ENCODE measurements at regions not wholly inside any gene's neighbourhood (a gene's known extent, or its start where the extent isn't known, plus 50 kb on each side); places are given as distances from the start of the nearest gene placed in this dataset.

DNA sequence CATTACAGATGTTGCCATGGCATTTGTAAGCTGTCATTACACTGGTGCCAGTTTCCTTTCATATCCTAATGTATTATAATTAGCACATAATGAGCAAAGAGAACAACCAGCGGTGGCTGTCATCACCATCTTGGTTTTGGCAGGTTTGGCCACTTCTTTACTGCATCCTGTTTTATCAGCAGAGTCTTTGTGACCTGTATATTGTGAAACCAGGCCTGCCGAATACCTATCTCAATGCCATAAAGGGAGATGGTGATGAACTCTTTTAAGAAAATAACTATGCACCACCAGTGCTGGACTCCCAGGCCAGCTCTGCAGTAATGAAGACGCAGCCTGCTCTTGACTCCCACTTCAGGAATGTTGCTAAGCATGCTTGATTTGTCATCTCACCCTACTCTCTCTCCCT is 458.1 kb upstream of the NR2F2 start:
- no peaks in the 10 kb centered on the region for H3K79me2 ChIP-seq (ENCODE audit: control insufficient read depth, insufficient read depth, low read length)
- H3K9me1 ChIP-seq (ENCODE audit: control insufficient read depth, extremely low read depth, insufficient read depth, low read length) = no peaks in the 10 kb centered on the region
- TF ChIP-seq EZH2 (IDR thresholded peaks at IDR 0.05; ENCODE audit: low read length) = no peak
- no peak for TF ChIP-seq CTCF (optimal IDR thresholded peaks at IDR 0.05 in 1 of 3, IDR thresholded peaks at IDR 0.05 in 1 of 3, conservative IDR thresholded peaks at IDR 0.05 in 1 of 3; ENCODE audit: extremely low read depth in 1 of 3, insufficient read depth in 2 of 3, low read length in 3 of 3)
- no peak overlapping the region for H3K9ac ChIP-seq (ENCODE audit: control insufficient read depth, extremely low read depth, insufficient read depth, low read length)
- dilution Hi-C loops (cut with MboI; ENCODE audit: extremely low pct_ligation_motif_present, low sequenced_read_pairs) = no loop called here
- no peak overlapping the region for H3K4me2 ChIP-seq (ENCODE audit: control insufficient read depth, extremely low read depth, insufficient read depth, low read depth, low read length)
- H3K36me3 ChIP-seq (ENCODE audit: control insufficient read depth in 2 of 2, extremely low read depth in 1 of 2, insufficient read depth in 2 of 2, low read length in 2 of 2) = no peaks in the 10 kb centered on the region
- H3K9me3 ChIP-seq (ENCODE audit: control insufficient read depth, low read depth, low read length) = no peaks in the 10 kb centered on the region
- no peak overlapping the region for H3K4me3 ChIP-seq (ENCODE audit: control insufficient read depth in 2 of 3, extremely low read depth in 1 of 3, insufficient read depth in 2 of 3, low read depth in 1 of 3, low read length in 3 of 3)
- H3K27me3 ChIP-seq (ENCODE audit: control insufficient read depth, extremely low read depth, insufficient read depth, low read length) = no peaks in the 10 kb centered on the region
- H3K27ac ChIP-seq (ENCODE audit: control insufficient read depth, insufficient read depth, low read length) = no peak overlapping the region
- H2AFZ ChIP-seq (ENCODE audit: control insufficient read depth, low read length) = no peak overlapping the region
- peak; percentile 71 for FAIRE-seq
- no peak for DNase-seq (ENCODE audit: low read depth, low spot score)
- no peaks in the 10 kb centered on the region for H4K20me1 ChIP-seq (ENCODE audit: control insufficient read depth, extremely low read depth, insufficient read depth, low read length)
- no peaks in the 10 kb centered on the region for H3K4me1 ChIP-seq (ENCODE audit: control insufficient read depth, extremely low read depth, insufficient read depth, low read length)

GRCh38 chr15:95874637-95875036 is 455.9 kb upstream of the NR2F2 start:
- Histone ChIP-seq H3K9ac (ENCODE audit: control insufficient read depth, extremely low read depth, insufficient read depth, low read length) (no peak overlapping the region), H2AFZ (ENCODE audit: control insufficient read depth, low read length) (no peak overlapping the region), H3K4me2 (ENCODE audit: control insufficient read depth, extremely low read depth, insufficient read depth, low read depth, low read length) (no peak overlapping the region)

More at GRCh38 chr15:95874637-95875036, 455.9 kb upstream of the NR2F2 start:
- no peaks in the 10 kb centered on the region for H4K20me1 ChIP-seq (ENCODE audit: control insufficient read depth, extremely low read depth, insufficient read depth, low read length)
- DNase-seq (ENCODE audit: low read depth, low spot score) (no peak), FAIRE-seq (no peak)
- H3K27ac ChIP-seq (ENCODE audit: control insufficient read depth, insufficient read depth, low read length) = no peak overlapping the region
- H3K9me3 ChIP-seq (ENCODE audit: control insufficient read depth, low read depth, low read length) = no peaks in the 10 kb centered on the region
- TF ChIP-seq CTCF (optimal IDR thresholded peaks at IDR 0.05 in 1 of 3, IDR thresholded peaks at IDR 0.05 in 1 of 3, conservative IDR thresholded peaks at IDR 0.05 in 1 of 3; ENCODE audit: extremely low read depth in 1 of 3, insufficient read depth in 2 of 3, low read length in 3 of 3) = no peak
- no peaks in the 10 kb centered on the region for H3K79me2 ChIP-seq (ENCODE audit: control insufficient read depth, insufficient read depth, low read length)
- no peaks in the 10 kb centered on the region for H3K9me1 ChIP-seq (ENCODE audit: control insufficient read depth, extremely low read depth, insufficient read depth, low read length)
- no peak overlapping the region for H3K4me3 ChIP-seq (ENCODE audit: control insufficient read depth in 2 of 3, extremely low read depth in 1 of 3, insufficient read depth in 2 of 3, low read depth in 1 of 3, low read length in 3 of 3)
- H3K36me3 ChIP-seq (ENCODE audit: control insufficient read depth in 2 of 2, extremely low read depth in 1 of 2, insufficient read depth in 2 of 2, low read length in 2 of 2) = no peaks in the 10 kb centered on the region
- no peaks in the 10 kb centered on the region for H3K27me3 ChIP-seq (ENCODE audit: control insufficient read depth, extremely low read depth, insufficient read depth, low read length)
- dilution Hi-C loops (cut with MboI; ENCODE audit: extremely low pct_ligation_motif_present, low sequenced_read_pairs) = no loop called here
- no peaks in the 10 kb centered on the region for H3K4me1 ChIP-seq (ENCODE audit: control insufficient read depth, extremely low read depth, insufficient read depth, low read length)

All from keratinocyte (primary cell).